WTC11 (cell line): ENCODE measurements at regions not wholly inside any gene's neighbourhood (a gene's known extent, or its start where the extent isn't known, plus 50 kb on each side); places are given as distances from the start of the nearest gene placed in this dataset.

Experiments
- RELA ChIP-seq: sonication (generic); formaldehyde crosslinking; IDR thresholded peaks from 2 replicates; pipeline ENCODE4 v1.8.1; 2022; ENCODE audit warnings: missing genetic modification reagents, mild to moderate bottlenecking, borderline replicate concordance
- TF ChIP-seq, protein P1 (sequence below): sonication (generic); formaldehyde crosslinking; IDR thresholded peaks from 2 replicates; pipeline ENCODE4 v1.8.1; 2023; ENCODE audit warnings: mild to moderate bottlenecking, missing genetic modification reagents, moderate library complexity

DNA sequence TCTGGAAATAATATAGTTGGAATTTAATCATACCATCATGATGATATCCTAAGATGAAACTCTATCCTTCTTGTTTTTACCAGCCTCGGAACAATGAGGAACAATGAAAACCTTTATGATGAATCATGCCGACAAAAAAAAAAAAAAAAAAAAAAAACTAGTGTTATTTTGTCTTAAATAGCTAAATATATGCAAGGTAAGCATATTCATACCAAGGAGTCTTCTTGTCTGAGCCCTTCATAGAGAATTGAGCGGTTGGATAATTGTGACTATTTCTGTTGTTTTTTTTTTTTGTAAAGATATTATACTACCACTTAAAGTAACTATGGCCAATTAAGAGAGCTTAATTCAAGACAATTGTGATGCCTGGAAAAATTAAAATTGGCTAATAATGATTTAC, 244.0 kb upstream of the PCDH9 start:
- TF ChIP-seq, protein P1, sequence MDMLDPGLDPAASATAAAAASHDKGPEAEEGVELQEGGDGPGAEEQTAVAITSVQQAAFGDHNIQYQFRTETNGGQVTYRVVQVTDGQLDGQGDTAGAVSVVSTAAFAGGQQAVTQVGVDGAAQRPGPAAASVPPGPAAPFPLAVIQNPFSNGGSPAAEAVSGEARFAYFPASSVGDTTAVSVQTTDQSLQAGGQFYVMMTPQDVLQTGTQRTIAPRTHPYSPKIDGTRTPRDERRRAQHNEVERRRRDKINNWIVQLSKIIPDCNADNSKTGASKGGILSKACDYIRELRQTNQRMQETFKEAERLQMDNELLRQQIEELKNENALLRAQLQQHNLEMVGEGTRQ (CRISPR knock-in tag) = no peak
- no peak for TF ChIP-seq RELA (CRISPR knock-in tag)
